WTC11 (cell line): ENCODE measurements at regions not wholly inside any gene's neighbourhood (a gene's known extent, or its start where the extent isn't known, plus 50 kb on each side); places are given as distances from the start of the nearest gene placed in this dataset.

Experiments used
- ATAC-seq: fragments of 200-7000 bp; cut with Tn5 transposase; 2 replicates; pipeline ENCODE4 v1.10.0; 2021; ENCODE audit warnings: mild to moderate bottlenecking, moderate library complexity
- CTCF ChIA-PET: fragments of 300-600 bp; sonication (Branson Sonifier 250); formaldehyde crosslinking; loops from one replicate; lab custom pipeline; 2021; ENCODE audit warnings: antibody characterized with exemption; lab: Charles Lee
- POLR2A ChIA-PET: fragments of 350-600 bp; sonication (Branson Sonifier 250); formaldehyde crosslinking; loops from one replicate; lab custom pipeline; 2021; ENCODE audit warnings: antibody characterized with exemption; lab: Charles Lee
- DNase-seq: peaks from one replicate; pipeline ENCODE4 v3.0.0; 2021; ENCODE audit warnings: low spot score
- H3K27ac Mint-ChIP-seq: 2 replicates; pipeline ENCODE4 v1.8.0; 2021; ENCODE audit warnings: mixed read lengths
- H3K27me3 Mint-ChIP-seq: 2 replicates; pipeline ENCODE4 v1.8.0; 2021; ENCODE audit warnings: low read depth, mild to moderate bottlenecking, moderate library complexity, mixed read lengths
- H3K36me3 Mint-ChIP-seq: 2 replicates; pipeline ENCODE4 v1.8.0; 2021; ENCODE audit warnings: mixed read lengths
- H3K4me1 Mint-ChIP-seq: 2 replicates; pipeline ENCODE4 v1.8.0; 2022; ENCODE audit warnings: mixed read lengths
- H3K4me3 Mint-ChIP-seq: 2 replicates; pipeline ENCODE4 v1.8.0; 2021; ENCODE audit warnings: mild to moderate bottlenecking, moderate library complexity, mixed read lengths
- H3K9me3 Mint-ChIP-seq: 2 replicates; pipeline ENCODE4 v1.8.0; 2021; ENCODE audit warnings: mixed read lengths
- CBFB ChIP-seq: sonication (generic); formaldehyde crosslinking; IDR thresholded peaks from 2 replicates; pipeline ENCODE4 v1.8.1; 2022; ENCODE audit warnings: mild to moderate bottlenecking, low read depth, missing genetic modification reagents
- GRHL2 ChIP-seq: fragments of 250-450 bp; sonication (Bioruptor Pico); IDR thresholded peaks from 2 replicates; pipeline ENCODE4 v1.8.0; 2022; ENCODE audit warnings: mild to moderate bottlenecking, moderate library complexity; ENCODE audit not compliant: insufficient replicate concordance, severe bottlenecking
- JUN ChIP-seq: sonication (generic); formaldehyde crosslinking; IDR thresholded peaks from 2 replicates; pipeline ENCODE4 v1.8.0; 2023; ENCODE audit warnings: mild to moderate bottlenecking, missing genetic modification reagents
- KAT7 ChIP-seq: sonication (generic); formaldehyde crosslinking; IDR thresholded peaks from 2 replicates; pipeline ENCODE4 v1.8.1; 2023; ENCODE audit warnings: missing genetic modification reagents, mild to moderate bottlenecking, borderline replicate concordance
- MXD4 ChIP-seq: fragments of 250-450 bp; sonication (Bioruptor Pico); IDR thresholded peaks from 2 replicates; pipeline ENCODE4 v1.8.0; 2021; ENCODE audit warnings: mild to moderate bottlenecking, moderate library complexity, borderline replicate concordance
- NFATC4 ChIP-seq: fragments of 250-450 bp; sonication (Bioruptor Pico); IDR thresholded peaks from 2 replicates; pipeline ENCODE4 v1.9.0; 2021; ENCODE audit warnings: mild to moderate bottlenecking
- NFE2L1 ChIP-seq: sonication (generic); formaldehyde crosslinking; IDR thresholded peaks from 2 replicates; pipeline ENCODE4 v1.8.1; 2023; ENCODE audit warnings: missing genetic modification reagents
- RORB ChIP-seq: fragments of 250-450 bp; sonication (Bioruptor Pico); IDR thresholded peaks from 2 replicates; pipeline ENCODE4 v1.9.0; 2021; ENCODE audit warnings: mild to moderate bottlenecking
- SMAD4 ChIP-seq: sonication (generic); formaldehyde crosslinking; IDR thresholded peaks from 2 replicates; pipeline ENCODE4 v1.8.0; 2022; ENCODE audit warnings: mild to moderate bottlenecking, missing genetic modification reagents
- ZNF121 ChIP-seq: sonication (generic); formaldehyde crosslinking; IDR thresholded peaks from 2 replicates; pipeline ENCODE4 v1.8.0; 2023; ENCODE audit warnings: missing genetic modification reagents
- ZNF263 ChIP-seq: sonication (generic); formaldehyde crosslinking; IDR thresholded peaks from 2 replicates; pipeline ENCODE4 v1.8.1; 2022; ENCODE audit warnings: low read depth, mild to moderate bottlenecking, moderate library complexity, missing genetic modification reagents
- TF ChIP-seq, protein P1 (sequence below): sonication (generic); formaldehyde crosslinking; IDR thresholded peaks from 2 replicates; pipeline ENCODE4 v1.8.1; 2022; ENCODE audit warnings: mild to moderate bottlenecking, missing genetic modification reagents, moderate library complexity, borderline replicate concordance
- TF ChIP-seq, protein P2 (sequence below): sonication (generic); formaldehyde crosslinking; IDR thresholded peaks from 2 replicates; pipeline ENCODE4 v1.8.0; 2022; ENCODE audit warnings: mild to moderate bottlenecking, missing genetic modification reagents
- TF ChIP-seq, protein P3 (sequence below): sonication (generic); formaldehyde crosslinking; IDR thresholded peaks from 2 replicates; pipeline ENCODE4 v1.8.1; 2023; ENCODE audit warnings: mild to moderate bottlenecking, missing genetic modification reagents, moderate library complexity
- TF ChIP-seq, protein P4 (sequence below): fragments of 250-450 bp; sonication (Bioruptor Pico); IDR thresholded peaks from 2 replicates; pipeline ENCODE4 v1.8.0; 2021; ENCODE audit warnings: mild to moderate bottlenecking
- TF ChIP-seq, protein P5 (sequence below): sonication (generic); formaldehyde crosslinking; IDR thresholded peaks from 2 replicates; pipeline ENCODE4 v1.8.0; 2023; ENCODE audit warnings: mild to moderate bottlenecking, missing genetic modification reagents
- TF ChIP-seq, protein P6 (sequence below): fragments of 250-450 bp; sonication (Bioruptor Pico); IDR thresholded peaks from 2 replicates; pipeline ENCODE4 v1.9.0; 2021; ENCODE audit warnings: mild to moderate bottlenecking
- TF ChIP-seq, protein P7 (sequence below): sonication (generic); formaldehyde crosslinking; IDR thresholded peaks from 2 replicates; pipeline ENCODE4 v1.8.1; 2022; ENCODE audit warnings: low read depth, mild to moderate bottlenecking, moderate library complexity, missing genetic modification reagents, borderline replicate concordance
- TF ChIP-seq, protein P8 (sequence below): sonication (generic); formaldehyde crosslinking; IDR thresholded peaks from 2 replicates; pipeline ENCODE4 v1.8.0; 2023; ENCODE audit warnings: missing genetic modification reagents, mild to moderate bottlenecking, borderline replicate concordance

DNA sequence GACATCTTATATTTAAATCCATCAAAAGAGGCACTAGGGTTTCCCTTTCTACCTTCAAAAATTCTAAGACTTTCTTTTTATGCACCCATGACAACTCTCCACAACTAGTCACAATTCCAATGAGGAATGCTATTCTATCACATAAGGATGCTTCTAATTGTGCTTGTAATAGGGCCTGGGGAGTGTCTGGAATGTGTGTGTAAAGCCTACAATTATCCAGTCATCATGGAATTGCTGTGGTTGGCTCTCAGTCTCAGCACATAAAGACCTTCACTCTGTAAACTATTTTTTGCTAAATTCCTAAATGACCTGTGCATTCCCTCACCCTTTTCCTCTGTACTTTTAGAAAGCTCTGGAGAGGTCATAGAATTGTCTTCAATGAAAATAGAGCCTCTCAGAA is 86.7 kb downstream of the EPDR1 start:
- ChIA-PET POLR2A (no interaction called here), CTCF (no interaction called here)
- ATAC-seq (no peak), DNase-seq (no peak)
- Mint-ChIP-seq H3K36me3 (peaks cover 14% of the 10 kb centered on the region), H3K4me1 (peaks cover 4% of the 10 kb centered on the region; the same call in 1 of the 2 replicates), H3K9me3 (peaks cover 21% of the 10 kb centered on the region), H3K4me3 (no peak overlapping the region), H3K27me3 (no peaks in the 10 kb centered on the region), H3K27ac (no peak overlapping the region)
- TF ChIP-seq JUN (CRISPR knock-in tag), result no peak
- TF ChIP-seq, protein P1, sequence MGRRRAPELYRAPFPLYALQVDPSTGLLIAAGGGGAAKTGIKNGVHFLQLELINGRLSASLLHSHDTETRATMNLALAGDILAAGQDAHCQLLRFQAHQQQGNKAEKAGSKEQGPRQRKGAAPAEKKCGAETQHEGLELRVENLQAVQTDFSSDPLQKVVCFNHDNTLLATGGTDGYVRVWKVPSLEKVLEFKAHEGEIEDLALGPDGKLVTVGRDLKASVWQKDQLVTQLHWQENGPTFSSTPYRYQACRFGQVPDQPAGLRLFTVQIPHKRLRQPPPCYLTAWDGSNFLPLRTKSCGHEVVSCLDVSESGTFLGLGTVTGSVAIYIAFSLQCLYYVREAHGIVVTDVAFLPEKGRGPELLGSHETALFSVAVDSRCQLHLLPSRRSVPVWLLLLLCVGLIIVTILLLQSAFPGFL (CRISPR knock-in tag), result no peak
- TF ChIP-seq, protein P2, sequence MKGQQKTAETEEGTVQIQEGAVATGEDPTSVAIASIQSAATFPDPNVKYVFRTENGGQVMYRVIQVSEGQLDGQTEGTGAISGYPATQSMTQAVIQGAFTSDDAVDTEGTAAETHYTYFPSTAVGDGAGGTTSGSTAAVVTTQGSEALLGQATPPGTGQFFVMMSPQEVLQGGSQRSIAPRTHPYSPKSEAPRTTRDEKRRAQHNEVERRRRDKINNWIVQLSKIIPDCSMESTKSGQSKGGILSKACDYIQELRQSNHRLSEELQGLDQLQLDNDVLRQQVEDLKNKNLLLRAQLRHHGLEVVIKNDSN (CRISPR knock-in tag), result no peak
- TF ChIP-seq, protein P3, sequence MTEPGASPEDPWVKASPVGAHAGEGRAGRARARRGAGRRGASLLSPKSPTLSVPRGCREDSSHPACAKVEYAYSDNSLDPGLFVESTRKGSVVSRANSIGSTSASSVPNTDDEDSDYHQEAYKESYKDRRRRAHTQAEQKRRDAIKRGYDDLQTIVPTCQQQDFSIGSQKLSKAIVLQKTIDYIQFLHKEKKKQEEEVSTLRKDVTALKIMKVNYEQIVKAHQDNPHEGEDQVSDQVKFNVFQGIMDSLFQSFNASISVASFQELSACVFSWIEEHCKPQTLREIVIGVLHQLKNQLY (CRISPR knock-in tag), result no peak
- TF ChIP-seq NFATC4 (CRISPR knock-in tag), result no peak
- TF ChIP-seq, protein P4, sequence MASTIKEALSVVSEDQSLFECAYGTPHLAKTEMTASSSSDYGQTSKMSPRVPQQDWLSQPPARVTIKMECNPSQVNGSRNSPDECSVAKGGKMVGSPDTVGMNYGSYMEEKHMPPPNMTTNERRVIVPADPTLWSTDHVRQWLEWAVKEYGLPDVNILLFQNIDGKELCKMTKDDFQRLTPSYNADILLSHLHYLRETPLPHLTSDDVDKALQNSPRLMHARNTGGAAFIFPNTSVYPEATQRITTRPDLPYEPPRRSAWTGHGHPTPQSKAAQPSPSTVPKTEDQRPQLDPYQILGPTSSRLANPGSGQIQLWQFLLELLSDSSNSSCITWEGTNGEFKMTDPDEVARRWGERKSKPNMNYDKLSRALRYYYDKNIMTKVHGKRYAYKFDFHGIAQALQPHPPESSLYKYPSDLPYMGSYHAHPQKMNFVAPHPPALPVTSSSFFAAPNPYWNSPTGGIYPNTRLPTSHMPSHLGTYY (CRISPR knock-in tag), result no peak

DNA sequence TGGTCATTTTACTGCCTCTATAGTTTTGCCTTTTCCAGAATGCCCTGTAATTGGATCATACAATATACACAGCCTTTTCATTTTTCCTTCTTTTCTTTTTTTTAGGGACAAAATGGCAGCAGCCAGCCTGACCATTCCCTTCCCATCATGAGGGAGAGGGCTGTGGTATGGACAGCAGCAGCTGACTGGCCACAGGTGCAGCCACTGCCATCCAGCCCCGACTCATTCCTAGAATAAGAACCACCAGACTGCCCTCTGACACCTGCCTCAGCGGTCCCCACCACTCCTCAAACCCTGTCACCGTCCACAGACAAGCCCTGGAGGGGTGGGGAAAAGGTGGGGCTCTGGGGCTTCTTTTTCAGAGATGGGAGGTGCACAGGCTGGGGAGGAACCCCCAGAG is 92.8 kb downstream of the EPDR1 start:
- H3K36me3 Mint-ChIP-seq, result peaks cover 14% of the 10 kb centered on the region
- CTCF ChIA-PET, result no interaction called here

More for the DNA sequence above, 92.8 kb downstream of the EPDR1 start:
- Mint-ChIP-seq H3K27me3 (no peaks in the 10 kb centered on the region; the same call in 1 of the 2 replicates), H3K4me1 (peaks cover 11% of the 10 kb centered on the region), H3K9me3 (peaks cover 21% of the 10 kb centered on the region), H3K27ac (no peak overlapping the region), H3K4me3 (no peak overlapping the region)
- ATAC-seq (no peak), DNase-seq (no peak)
- POLR2A ChIA-PET, result no interaction called here
- TF ChIP-seq ZNF263 (CRISPR knock-in tag) (no peak), NFATC4 (CRISPR knock-in tag) (no peak), JUN (CRISPR knock-in tag) (no peak), KAT7 (CRISPR knock-in tag) (no peak), CBFB (CRISPR knock-in tag) (no peak), ZNF121 (CRISPR knock-in tag) (no peak), MXD4 (no peak), RORB (CRISPR knock-in tag) (no peak), SMAD4 (CRISPR knock-in tag) (no peak), GRHL2 (no peak), NFE2L1 (no peak)
- TF ChIP-seq, protein P2 (CRISPR knock-in tag), result no peak
- TF ChIP-seq, protein P5, sequence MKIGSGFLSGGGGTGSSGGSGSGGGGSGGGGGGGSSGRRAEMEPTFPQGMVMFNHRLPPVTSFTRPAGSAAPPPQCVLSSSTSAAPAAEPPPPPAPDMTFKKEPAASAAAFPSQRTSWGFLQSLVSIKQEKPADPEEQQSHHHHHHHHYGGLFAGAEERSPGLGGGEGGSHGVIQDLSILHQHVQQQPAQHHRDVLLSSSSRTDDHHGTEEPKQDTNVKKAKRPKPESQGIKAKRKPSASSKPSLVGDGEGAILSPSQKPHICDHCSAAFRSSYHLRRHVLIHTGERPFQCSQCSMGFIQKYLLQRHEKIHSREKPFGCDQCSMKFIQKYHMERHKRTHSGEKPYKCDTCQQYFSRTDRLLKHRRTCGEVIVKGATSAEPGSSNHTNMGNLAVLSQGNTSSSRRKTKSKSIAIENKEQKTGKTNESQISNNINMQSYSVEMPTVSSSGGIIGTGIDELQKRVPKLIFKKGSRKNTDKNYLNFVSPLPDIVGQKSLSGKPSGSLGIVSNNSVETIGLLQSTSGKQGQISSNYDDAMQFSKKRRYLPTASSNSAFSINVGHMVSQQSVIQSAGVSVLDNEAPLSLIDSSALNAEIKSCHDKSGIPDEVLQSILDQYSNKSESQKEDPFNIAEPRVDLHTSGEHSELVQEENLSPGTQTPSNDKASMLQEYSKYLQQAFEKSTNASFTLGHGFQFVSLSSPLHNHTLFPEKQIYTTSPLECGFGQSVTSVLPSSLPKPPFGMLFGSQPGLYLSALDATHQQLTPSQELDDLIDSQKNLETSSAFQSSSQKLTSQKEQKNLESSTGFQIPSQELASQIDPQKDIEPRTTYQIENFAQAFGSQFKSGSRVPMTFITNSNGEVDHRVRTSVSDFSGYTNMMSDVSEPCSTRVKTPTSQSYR (CRISPR knock-in tag), result no peak
- TF ChIP-seq, protein P6, sequence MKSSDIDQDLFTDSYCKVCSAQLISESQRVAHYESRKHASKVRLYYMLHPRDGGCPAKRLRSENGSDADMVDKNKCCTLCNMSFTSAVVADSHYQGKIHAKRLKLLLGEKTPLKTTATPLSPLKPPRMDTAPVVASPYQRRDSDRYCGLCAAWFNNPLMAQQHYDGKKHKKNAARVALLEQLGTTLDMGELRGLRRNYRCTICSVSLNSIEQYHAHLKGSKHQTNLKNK, result no peak
- TF ChIP-seq, protein P7, sequence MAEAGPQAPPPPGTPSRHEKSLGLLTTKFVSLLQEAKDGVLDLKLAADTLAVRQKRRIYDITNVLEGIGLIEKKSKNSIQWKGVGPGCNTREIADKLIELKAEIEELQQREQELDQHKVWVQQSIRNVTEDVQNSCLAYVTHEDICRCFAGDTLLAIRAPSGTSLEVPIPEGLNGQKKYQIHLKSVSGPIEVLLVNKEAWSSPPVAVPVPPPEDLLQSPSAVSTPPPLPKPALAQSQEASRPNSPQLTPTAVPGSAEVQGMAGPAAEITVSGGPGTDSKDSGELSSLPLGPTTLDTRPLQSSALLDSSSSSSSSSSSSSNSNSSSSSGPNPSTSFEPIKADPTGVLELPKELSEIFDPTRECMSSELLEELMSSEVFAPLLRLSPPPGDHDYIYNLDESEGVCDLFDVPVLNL (CRISPR knock-in tag), result no peak
- TF ChIP-seq, protein P8, sequence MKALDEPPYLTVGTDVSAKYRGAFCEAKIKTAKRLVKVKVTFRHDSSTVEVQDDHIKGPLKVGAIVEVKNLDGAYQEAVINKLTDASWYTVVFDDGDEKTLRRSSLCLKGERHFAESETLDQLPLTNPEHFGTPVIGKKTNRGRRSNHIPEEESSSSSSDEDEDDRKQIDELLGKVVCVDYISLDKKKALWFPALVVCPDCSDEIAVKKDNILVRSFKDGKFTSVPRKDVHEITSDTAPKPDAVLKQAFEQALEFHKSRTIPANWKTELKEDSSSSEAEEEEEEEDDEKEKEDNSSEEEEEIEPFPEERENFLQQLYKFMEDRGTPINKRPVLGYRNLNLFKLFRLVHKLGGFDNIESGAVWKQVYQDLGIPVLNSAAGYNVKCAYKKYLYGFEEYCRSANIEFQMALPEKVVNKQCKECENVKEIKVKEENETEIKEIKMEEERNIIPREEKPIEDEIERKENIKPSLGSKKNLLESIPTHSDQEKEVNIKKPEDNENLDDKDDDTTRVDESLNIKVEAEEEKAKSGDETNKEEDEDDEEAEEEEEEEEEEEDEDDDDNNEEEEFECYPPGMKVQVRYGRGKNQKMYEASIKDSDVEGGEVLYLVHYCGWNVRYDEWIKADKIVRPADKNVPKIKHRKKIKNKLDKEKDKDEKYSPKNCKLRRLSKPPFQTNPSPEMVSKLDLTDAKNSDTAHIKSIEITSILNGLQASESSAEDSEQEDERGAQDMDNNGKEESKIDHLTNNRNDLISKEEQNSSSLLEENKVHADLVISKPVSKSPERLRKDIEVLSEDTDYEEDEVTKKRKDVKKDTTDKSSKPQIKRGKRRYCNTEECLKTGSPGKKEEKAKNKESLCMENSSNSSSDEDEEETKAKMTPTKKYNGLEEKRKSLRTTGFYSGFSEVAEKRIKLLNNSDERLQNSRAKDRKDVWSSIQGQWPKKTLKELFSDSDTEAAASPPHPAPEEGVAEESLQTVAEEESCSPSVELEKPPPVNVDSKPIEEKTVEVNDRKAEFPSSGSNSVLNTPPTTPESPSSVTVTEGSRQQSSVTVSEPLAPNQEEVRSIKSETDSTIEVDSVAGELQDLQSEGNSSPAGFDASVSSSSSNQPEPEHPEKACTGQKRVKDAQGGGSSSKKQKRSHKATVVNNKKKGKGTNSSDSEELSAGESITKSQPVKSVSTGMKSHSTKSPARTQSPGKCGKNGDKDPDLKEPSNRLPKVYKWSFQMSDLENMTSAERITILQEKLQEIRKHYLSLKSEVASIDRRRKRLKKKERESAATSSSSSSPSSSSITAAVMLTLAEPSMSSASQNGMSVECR (CRISPR knock-in tag), result no peak
